GM12865 (cell line): ENCODE measurements at regions not wholly inside any gene's neighbourhood (a gene's known extent, or its start where the extent isn't known, plus 50 kb on each side); places are given as distances from the start of the nearest gene placed in this dataset.

ENCODE experiments used
- DNase-seq: peaks from one replicate; pipeline ENCODE4 v3.0.0; 2010; ENCODE audit warnings: low read depth
- H3K4me3 ChIP-seq: 2 replicates; pipeline ENCODE4 v1.5.1; 2011; ENCODE audit warnings: mild to moderate bottlenecking, low read depth, low read length, control low read depth
- CTCF ChIP-seq: IDR thresholded peaks from 2 replicates; pipeline ENCODE4 v1.5.1; 2011; ENCODE audit warnings: low read length, control low read depth, low read depth, inconsistent platforms; ENCODE audit not compliant: insufficient read depth; ENCODE audit errors: missing control alignments

DNA sequence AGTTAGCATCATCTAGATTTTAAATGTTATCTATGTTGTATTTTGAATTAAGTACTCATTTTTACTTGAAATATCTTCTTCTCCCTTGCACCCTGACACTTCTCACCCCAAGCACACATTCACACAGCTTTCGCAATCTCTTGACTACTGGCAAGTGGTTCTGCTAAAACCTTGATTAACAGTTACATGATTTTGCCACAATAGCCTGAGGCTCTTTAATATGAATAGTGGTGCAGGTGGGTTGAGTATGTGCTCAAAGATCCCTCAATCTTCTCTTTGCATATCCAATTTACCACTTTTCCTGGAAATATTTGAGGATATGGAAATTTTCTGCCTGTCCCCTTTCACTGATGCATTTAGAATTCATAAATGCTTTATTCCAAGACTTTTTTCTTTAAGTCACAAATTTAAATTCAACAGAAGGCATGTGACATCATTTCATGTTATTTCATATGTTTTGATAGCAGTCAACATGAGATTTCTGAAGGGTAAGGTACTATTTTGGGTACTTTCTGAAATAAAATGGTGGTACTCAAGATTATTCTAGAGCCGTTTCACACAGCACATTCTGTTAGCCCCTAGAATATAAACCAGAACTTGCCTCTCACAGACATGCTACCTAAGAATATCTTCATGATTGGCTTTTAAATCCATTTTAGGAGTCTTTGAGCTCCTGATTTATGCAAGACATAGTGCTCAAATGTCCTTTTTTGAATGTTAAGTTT is 339.7 kb downstream of the RPRM start:
- DNase-seq, result no peak
- no peak overlapping the region for H3K4me3 ChIP-seq
- TF ChIP-seq CTCF, result no peak

DNA sequence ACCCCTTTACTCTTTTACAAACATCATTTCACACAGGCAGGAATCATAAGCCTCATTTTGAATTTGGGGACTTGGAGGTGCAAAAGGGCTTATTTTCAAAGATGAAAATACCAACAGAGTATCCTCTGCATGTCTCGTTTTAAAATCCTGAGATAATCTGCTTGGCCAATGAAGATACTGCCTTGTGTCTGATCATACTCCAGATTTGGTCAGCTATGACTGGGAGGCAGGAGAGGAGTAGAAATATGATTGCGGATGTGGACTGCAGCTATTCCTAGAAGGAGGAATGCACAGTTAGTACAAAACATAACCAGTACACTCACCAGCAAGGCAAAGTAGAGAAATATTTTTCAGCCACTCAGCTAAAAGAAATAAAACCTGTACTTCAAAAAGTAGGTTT is 342.3 kb downstream of the RPRM start:
- TF ChIP-seq CTCF, result no peak
- DNase-seq, result no peak
- H3K4me3 ChIP-seq, result no peak overlapping the region

- no peak for TF ChIP-seq CTCF
- DNase-seq, result no peak
- H3K4me3 ChIP-seq, result no peak overlapping the region
Observed at GRCh38 chr2:153134725-153135124, 343.8 kb downstream of the RPRM start.

DNA sequence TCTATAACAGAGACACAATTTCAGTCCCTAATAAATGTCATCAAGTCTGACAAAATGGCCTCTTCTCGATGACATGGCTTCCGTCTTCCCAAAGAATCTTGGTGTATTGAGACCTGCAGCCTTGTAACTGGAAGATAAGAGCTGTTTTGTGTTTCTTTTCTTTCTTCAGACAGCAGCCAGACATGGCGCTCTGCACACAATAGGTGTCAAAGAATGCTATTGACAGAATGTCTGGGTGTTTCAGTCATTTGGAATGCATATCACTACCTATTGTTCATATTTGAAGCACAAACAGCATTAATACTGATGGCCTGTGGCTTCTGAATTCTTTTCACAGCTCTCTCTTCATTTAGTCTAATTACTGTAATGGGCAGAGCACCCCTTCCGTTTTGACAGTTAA is 344.8 kb downstream of the RPRM start:
- DNase-seq, result no peak
- no peak overlapping the region for H3K4me3 ChIP-seq
- no peak for TF ChIP-seq CTCF

DNA sequence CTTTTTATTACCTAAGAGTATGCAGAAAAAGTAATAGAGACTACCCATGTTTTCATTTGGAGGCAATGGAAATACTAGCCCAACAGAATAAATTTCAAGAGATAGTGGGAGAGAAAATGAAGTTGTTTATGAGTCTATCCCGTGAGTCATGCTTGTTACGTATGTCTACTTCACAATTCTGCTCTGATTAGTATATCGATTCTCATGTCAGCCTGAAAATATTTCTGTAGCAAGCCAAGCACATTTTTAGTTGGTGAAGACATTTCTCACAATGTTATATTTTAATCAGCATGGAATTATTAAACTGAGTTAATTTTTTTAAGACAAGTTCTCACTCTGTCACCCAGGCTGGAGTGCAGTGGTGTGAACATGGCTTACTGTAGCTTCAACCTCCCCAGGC is 346.1 kb downstream of the RPRM start:
- TF ChIP-seq CTCF, result no peak
- H3K4me3 ChIP-seq, result no peak overlapping the region
- no peak for DNase-seq

GRCh38 chr2:153115141-153115540 is 363.4 kb downstream of the RPRM start:
- H3K4me3 ChIP-seq, result no peak overlapping the region
- no peak for TF ChIP-seq CTCF
- DNase-seq, result no peak

DNA sequence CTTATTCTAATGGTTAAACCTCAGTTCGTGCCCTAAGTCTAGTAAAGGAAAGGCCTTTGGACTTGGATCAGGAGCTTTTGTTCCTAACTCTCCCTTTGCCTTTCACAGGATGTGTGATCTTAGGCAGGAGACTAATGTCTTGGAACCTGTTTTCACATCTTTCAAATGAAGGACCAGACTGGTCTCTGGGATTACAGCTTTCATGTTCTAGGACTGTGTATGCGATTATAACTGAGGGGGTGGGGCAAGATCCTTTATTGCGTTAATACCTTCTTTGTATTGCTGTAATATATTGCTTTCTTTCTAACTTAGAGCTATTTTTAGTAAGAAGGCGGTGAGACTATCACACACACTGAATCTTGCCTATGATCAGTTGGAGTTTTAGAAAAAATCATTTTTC is 368.1 kb downstream of the RPRM start:
- no peak overlapping the region for H3K4me3 ChIP-seq
- DNase-seq, result no peak
- TF ChIP-seq CTCF, result no peak
